ENCODE measurements at regions not wholly inside any gene's neighbourhood (a gene's known extent, or its start where the extent isn't known, plus 50 kb on each side); places are given as distances from the start of the nearest gene placed in this dataset.

DNA sequence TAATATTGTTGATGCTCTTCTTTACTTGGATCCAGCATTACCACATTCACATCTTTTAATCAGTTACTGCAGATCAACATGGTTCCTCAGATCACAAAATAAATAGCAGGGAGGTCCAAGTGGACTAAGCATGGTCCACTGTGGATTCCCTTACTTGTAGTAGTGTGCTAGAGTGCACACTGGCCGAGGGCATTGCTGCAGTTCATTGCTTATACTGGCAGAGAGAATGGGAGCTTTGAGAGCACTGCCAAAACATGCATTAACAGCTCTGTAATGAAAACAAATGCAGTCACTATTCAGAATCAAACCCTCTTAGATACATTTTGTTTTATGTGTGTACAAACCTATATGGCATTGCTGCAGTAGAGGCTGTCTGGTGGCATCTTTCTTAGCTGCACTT, 471.5 kb downstream of the CD109 start:
- TF ChIP-seq YY1 (IDR thresholded peaks at IDR 0.05; ENCODE audit: low read depth) (no peak), EP300 (IDR thresholded peaks at IDR 0.05; ENCODE audit: borderline replicate concordance) (no peak), NFIC (IDR thresholded peaks at IDR 0.05) (no peak), MAX (IDR thresholded peaks at IDR 0.05) (no peak), RAD21 (IDR thresholded peaks at IDR 0.05; ENCODE audit: low read depth) (no peak), TAF1 (IDR thresholded peaks at IDR 0.05; ENCODE audit: low read depth) (no peak), CREB1 (IDR thresholded peaks at IDR 0.05; ENCODE audit: low read depth) (no peak), TEAD4 (IDR thresholded peaks at IDR 0.05) (no peak), USF1 (IDR thresholded peaks at IDR 0.05) (no peak), ZBTB7A (IDR thresholded peaks at IDR 0.05; ENCODE audit: low read depth) (no peak), TCF12 (IDR thresholded peaks at IDR 0.05; ENCODE audit: low read depth) (no peak), CEBPB (IDR thresholded peaks at IDR 0.05) (no peak)

DNA sequence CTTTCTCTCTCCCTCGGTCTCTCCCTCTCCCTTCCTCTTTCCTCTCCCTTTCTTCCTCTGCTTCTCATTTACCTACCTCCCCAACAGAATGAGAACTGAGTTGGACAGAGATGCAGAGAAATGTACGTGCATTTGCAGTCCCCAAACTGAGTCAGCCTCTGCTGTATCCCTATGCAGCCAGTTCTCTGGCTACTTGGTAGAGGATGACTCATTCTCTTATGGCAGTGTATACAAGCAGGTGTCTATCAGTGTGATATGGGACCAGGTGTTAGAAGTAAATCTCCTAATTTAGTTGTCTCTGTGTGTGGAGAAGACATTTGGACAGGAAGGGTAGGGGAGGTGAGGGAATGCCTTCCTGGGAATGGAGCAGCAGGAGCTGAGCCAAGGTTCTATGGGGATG, 470.8 kb downstream of the CD109 start:
- TF ChIP-seq RAD21 (IDR thresholded peaks at IDR 0.05; ENCODE audit: low read depth) (no peak), TAF1 (IDR thresholded peaks at IDR 0.05; ENCODE audit: low read depth) (no peak), CEBPB (IDR thresholded peaks at IDR 0.05) (no peak), EP300 (IDR thresholded peaks at IDR 0.05; ENCODE audit: borderline replicate concordance) (no peak), USF1 (IDR thresholded peaks at IDR 0.05) (no peak), TEAD4 (IDR thresholded peaks at IDR 0.05) (no peak), MAX (IDR thresholded peaks at IDR 0.05) (no peak), FOXM1 (IDR thresholded peaks at IDR 0.05; ENCODE audit: borderline replicate concordance, low read depth) (no peak), ZBTB7A (IDR thresholded peaks at IDR 0.05; ENCODE audit: low read depth) (no peak), EGR1 (IDR thresholded peaks at IDR 0.05) (no peak), CREB1 (IDR thresholded peaks at IDR 0.05; ENCODE audit: low read depth) (no peak), REST (IDR thresholded peaks at IDR 0.05; ENCODE audit: low read depth) (no peak)

DNA sequence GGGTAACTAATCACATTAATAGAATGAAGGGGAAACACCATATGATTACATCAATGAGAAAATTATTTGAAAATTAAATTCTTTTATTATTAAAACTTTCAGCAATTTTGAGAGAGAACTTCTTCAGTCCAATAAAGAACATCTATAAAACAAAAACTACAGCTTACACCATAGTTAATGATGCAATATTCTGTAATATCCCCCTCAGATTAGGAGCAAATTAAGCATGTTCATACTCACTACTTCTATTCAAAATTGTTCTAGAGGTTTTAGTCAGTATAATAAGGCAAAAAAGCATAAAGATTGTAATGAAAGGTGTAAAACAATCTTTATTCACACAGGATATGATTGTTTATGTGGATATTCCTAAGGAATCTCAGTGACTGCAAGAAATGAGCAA, 465.4 kb downstream of the CD109 start:
- TF ChIP-seq CEBPB (IDR thresholded peaks at IDR 0.05) (no peak), FOXM1 (IDR thresholded peaks at IDR 0.05; ENCODE audit: borderline replicate concordance, low read depth) (no peak), EGR1 (IDR thresholded peaks at IDR 0.05) (no peak), TCF12 (IDR thresholded peaks at IDR 0.05; ENCODE audit: low read depth) (no peak), NFIC (IDR thresholded peaks at IDR 0.05) (no peak), REST (IDR thresholded peaks at IDR 0.05; ENCODE audit: low read depth) (no peak), CREB1 (IDR thresholded peaks at IDR 0.05; ENCODE audit: low read depth) (no peak), RAD21 (IDR thresholded peaks at IDR 0.05; ENCODE audit: low read depth) (no peak), YY1 (IDR thresholded peaks at IDR 0.05; ENCODE audit: low read depth) (no peak), TEAD4 (IDR thresholded peaks at IDR 0.05) (no peak), USF1 (IDR thresholded peaks at IDR 0.05) (no peak), TAF1 (IDR thresholded peaks at IDR 0.05; ENCODE audit: low read depth) (no peak), ZBTB7A (IDR thresholded peaks at IDR 0.05; ENCODE audit: low read depth) (no peak), MAX (IDR thresholded peaks at IDR 0.05) (no peak), EP300 (IDR thresholded peaks at IDR 0.05; ENCODE audit: borderline replicate concordance) (no peak)

GRCh38 chr6:74152096-74152675, 456.2 kb downstream of the CD109 start:
- TF ChIP-seq ZBTB7A (IDR thresholded peaks at IDR 0.05; ENCODE audit: low read depth) (no peak), TAF1 (IDR thresholded peaks at IDR 0.05; ENCODE audit: low read depth) (no peak), USF1 (IDR thresholded peaks at IDR 0.05) (no peak)

- TF ChIP-seq USF1 (IDR thresholded peaks at IDR 0.05), result no peak
Observed at GRCh38 chr6:74145931-74146330, 449.9 kb downstream of the CD109 start.

Measured in Ishikawa (cell line).